H9 (cell line): ENCODE measurements at regions not wholly inside any gene's neighbourhood (a gene's known extent, or its start where the extent isn't known, plus 50 kb on each side); places are given as distances from the start of the nearest gene placed in this dataset.

Experiments
- DNase-seq: peaks from one replicate; pipeline ENCODE4 v3.0.0-alpha.2; 2017
- H2AFZ ChIP-seq: one replicate; pipeline ENCODE4 v1.6.1; 2013; ENCODE audit warnings: mild to moderate bottlenecking, low read length, control low read depth, moderate library complexity
- H2AK5ac ChIP-seq: 2 replicates; pipeline ENCODE4 v1.6.1; 2013; ENCODE audit warnings: low read length, control low read depth, mixed read lengths; ENCODE audit not compliant: insufficient read length
- H2BK120ac ChIP-seq: one replicate; pipeline ENCODE4 v1.6.1; 2013; ENCODE audit warnings: low read depth, mild to moderate bottlenecking, low read length, control low read depth, inconsistent platforms; ENCODE audit not compliant: poor library complexity, severe bottlenecking
- H2BK12ac ChIP-seq: 2 replicates; pipeline ENCODE4 v1.6.1; 2013; ENCODE audit warnings: low read length, control low read depth, mixed read lengths, low read depth; ENCODE audit not compliant: insufficient read length
- H2BK15ac ChIP-seq: 2 replicates; pipeline ENCODE4 v1.6.1; 2013; ENCODE audit warnings: low read depth, low read length, control low read depth
- H2BK20ac ChIP-seq: one replicate; pipeline ENCODE4 v1.6.1; 2013; ENCODE audit warnings: low read depth, mild to moderate bottlenecking, low read length, control low read depth, inconsistent platforms; ENCODE audit not compliant: poor library complexity, severe bottlenecking
- H2BK5ac ChIP-seq: 2 replicates; pipeline ENCODE4 v1.6.1; 2013; ENCODE audit warnings: low read length, control low read depth, mixed read lengths; ENCODE audit not compliant: insufficient read length
- H3K14ac ChIP-seq: 2 replicates; pipeline ENCODE4 v1.6.1; 2013; ENCODE audit warnings: low read length, control low read depth; ENCODE audit not compliant: insufficient read depth
- H3K18ac ChIP-seq: 2 replicates; pipeline ENCODE4 v1.6.1; 2013; ENCODE audit warnings: low read depth, mild to moderate bottlenecking, mixed read lengths, low read length, control low read depth; ENCODE audit not compliant: insufficient read length
- H3K23ac ChIP-seq: 2 replicates; pipeline ENCODE4 v1.6.1; 2013; ENCODE audit warnings: low read length, control low read depth, mixed read lengths, low read depth; ENCODE audit not compliant: insufficient read length
- H3K23me2 ChIP-seq: 2 replicates; pipeline ENCODE4 v1.6.1; 2013; ENCODE audit warnings: low read depth, mild to moderate bottlenecking, mixed read lengths, low read length, control low read depth; ENCODE audit not compliant: insufficient read length, poor library complexity, severe bottlenecking
- H3K27ac ChIP-seq: 2 replicates; pipeline ENCODE4 v1.5.1; 2013; ENCODE audit warnings: low read length, control low read depth, mixed read lengths, low read depth; ENCODE audit not compliant: insufficient read length
- H3K27me3 ChIP-seq: 2 replicates; pipeline ENCODE4 v1.6.1; 2013; ENCODE audit warnings: low read length, control low read depth, inconsistent platforms; ENCODE audit not compliant: insufficient read depth
- H3K4ac ChIP-seq: 2 replicates; pipeline ENCODE4 v1.6.1; 2013; ENCODE audit warnings: low read depth, mild to moderate bottlenecking, control low read depth, inconsistent platforms, low read length, moderate library complexity
- H3K4me1 ChIP-seq: 2 replicates; pipeline ENCODE4 v1.6.1; 2013; ENCODE audit warnings: low read length, control low read depth, inconsistent platforms; ENCODE audit not compliant: insufficient read depth
- H3K4me2 ChIP-seq: 2 replicates; pipeline ENCODE4 v1.6.1; 2013; ENCODE audit warnings: low read length, control low read depth, mixed read lengths; ENCODE audit not compliant: insufficient read length, insufficient read depth
- H3K56ac ChIP-seq: 2 replicates; pipeline ENCODE4 v1.6.1; 2013; ENCODE audit warnings: low read depth, mild to moderate bottlenecking, mixed read lengths, low read length, control low read depth; ENCODE audit not compliant: insufficient read length
- H3K79me1 ChIP-seq: 2 replicates; pipeline ENCODE4 v1.6.1; 2013; ENCODE audit warnings: low read depth, mild to moderate bottlenecking, moderate library complexity, low read length, control low read depth, inconsistent platforms; ENCODE audit not compliant: insufficient read depth, poor library complexity, severe bottlenecking
- H3K79me2 ChIP-seq: 2 replicates; pipeline ENCODE4 v1.6.1; 2013; ENCODE audit warnings: low read length, control low read depth, inconsistent platforms; ENCODE audit not compliant: insufficient read depth
- H3K9ac ChIP-seq: 2 replicates; pipeline ENCODE4 v1.6.1; 2013; ENCODE audit warnings: low read length, control low read depth, mixed read lengths; ENCODE audit not compliant: insufficient read length; ENCODE audit errors: extremely low read depth
- H3K9me3 ChIP-seq: one replicate; pipeline ENCODE4 v1.6.1; 2013; ENCODE audit warnings: low read depth, low read length, inconsistent platforms; ENCODE audit not compliant: control insufficient read depth
- H3T11ph ChIP-seq: one replicate; pipeline ENCODE4 v1.6.1; 2013; ENCODE audit warnings: mild to moderate bottlenecking, low read length, control low read depth, inconsistent platforms
- H4K20me1 ChIP-seq: one replicate; pipeline ENCODE4 v1.6.1; 2013; ENCODE audit not compliant: control insufficient read depth, insufficient read length, insufficient read depth
- H4K5ac ChIP-seq: 2 replicates; pipeline ENCODE4 v1.6.1; 2013; ENCODE audit warnings: low read depth, mild to moderate bottlenecking, mixed read lengths, low read length, control low read depth; ENCODE audit not compliant: insufficient read length
- H4K8ac ChIP-seq: replicated peaks from 2 replicates; pipeline ENCODE4 v1.6.1; 2013; ENCODE audit warnings: low read length, control low read depth, mixed read lengths, low read depth; ENCODE audit not compliant: insufficient read length
- H4K91ac ChIP-seq: 2 replicates; pipeline ENCODE4 v1.6.1; 2013; ENCODE audit warnings: low read depth, mild to moderate bottlenecking, moderate library complexity, mixed read lengths, low read length, control low read depth; ENCODE audit not compliant: insufficient read length
- H3K27ac Mint-ChIP-seq, 3 experiments: 2 replicates in 2 of 3; 3 replicates in 1 of 3; pipeline ENCODE4 v1.8.0; 2020 to 2021; ENCODE audit warnings: mixed read lengths in 3 of 3, mild to moderate bottlenecking in 1 of 3, moderate library complexity in 1 of 3
- H3K27me3 Mint-ChIP-seq: 2 replicates; pipeline ENCODE4 v1.8.0; 2021; ENCODE audit warnings: low read depth, mild to moderate bottlenecking, moderate library complexity, mixed read lengths
- H3K36me3 Mint-ChIP-seq, 3 experiments: 2 replicates in 2 of 3; 3 replicates in 1 of 3; pipeline ENCODE4 v1.8.0; 2020 to 2021; ENCODE audit warnings: low read depth in 3 of 3, mixed read lengths in 3 of 3; ENCODE audit not compliant: insufficient read depth in 1 of 3
- H3K4me1 Mint-ChIP-seq, 2 experiments: 2 replicates each; pipeline ENCODE4 v1.8.0; 2020; ENCODE audit warnings: mixed read lengths in 2 of 2
- H3K4me3 Mint-ChIP-seq, 2 experiments: 2 replicates in 1 of 2; 3 replicates in 1 of 2; pipeline ENCODE4 v1.8.0; 2020 to 2021; ENCODE audit warnings: mild to moderate bottlenecking in 2 of 2, mixed read lengths in 2 of 2, moderate library complexity in 1 of 2
- H3K9me3 Mint-ChIP-seq, 2 experiments: 2 replicates in 1 of 2; 3 replicates in 1 of 2; pipeline ENCODE4 v1.8.0; 2020; ENCODE audit warnings: mild to moderate bottlenecking in 2 of 2, mixed read lengths in 2 of 2, moderate library complexity in 1 of 2
- WGBS: extraction: QIAGEN DNeasy Blood & Tissue Kit; methylation state at CpG from one replicate; pipeline ENCODE4 v1.1.7; 2013; ENCODE audit warnings: missing lambda C conversion rate, low lambda C conversion rate, mixed read lengths; ENCODE audit not compliant: insufficient read length; ENCODE audit errors: extremely low coverage; 5-methylcytosine and 5-hydroxymethylcytosine counted together
- TF ChIP-seq, protein P1 (sequence below): fragments of 200-600 bp; sonication (generic); conservative IDR thresholded peaks from 3 replicates; pipeline ENCODE4 v1.8.0; 2021; ENCODE audit warnings: antibody characterized with exemption, mild to moderate bottlenecking

DNA sequence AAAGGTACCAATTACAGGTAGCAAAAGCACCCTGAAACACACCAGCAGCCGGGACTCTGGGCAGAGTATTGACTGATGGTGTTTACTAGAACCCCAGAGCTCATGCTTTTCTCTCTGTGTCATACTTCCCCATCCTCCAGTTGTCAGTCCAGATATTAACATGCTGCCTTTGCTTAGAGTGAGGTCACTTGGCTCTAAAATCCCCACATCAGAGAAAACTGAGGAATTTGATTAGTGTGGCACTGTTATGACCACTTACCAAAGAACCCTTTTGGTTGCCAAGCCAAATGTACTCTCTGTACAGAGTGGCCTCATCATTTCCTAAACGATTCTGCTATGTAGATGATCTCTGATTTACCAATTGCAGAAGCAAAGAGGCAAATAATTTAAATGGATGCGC lies 80.4 kb downstream of the ABCC12 start:
- H3K9ac ChIP-seq = no peak overlapping the region
- no peak overlapping the region for H3K14ac ChIP-seq
- H2AK5ac ChIP-seq = no peak overlapping the region
- H3K4me3 Mint-ChIP-seq = no peak overlapping the region
- no peak overlapping the region for H4K8ac ChIP-seq
- TF ChIP-seq, protein P1, sequence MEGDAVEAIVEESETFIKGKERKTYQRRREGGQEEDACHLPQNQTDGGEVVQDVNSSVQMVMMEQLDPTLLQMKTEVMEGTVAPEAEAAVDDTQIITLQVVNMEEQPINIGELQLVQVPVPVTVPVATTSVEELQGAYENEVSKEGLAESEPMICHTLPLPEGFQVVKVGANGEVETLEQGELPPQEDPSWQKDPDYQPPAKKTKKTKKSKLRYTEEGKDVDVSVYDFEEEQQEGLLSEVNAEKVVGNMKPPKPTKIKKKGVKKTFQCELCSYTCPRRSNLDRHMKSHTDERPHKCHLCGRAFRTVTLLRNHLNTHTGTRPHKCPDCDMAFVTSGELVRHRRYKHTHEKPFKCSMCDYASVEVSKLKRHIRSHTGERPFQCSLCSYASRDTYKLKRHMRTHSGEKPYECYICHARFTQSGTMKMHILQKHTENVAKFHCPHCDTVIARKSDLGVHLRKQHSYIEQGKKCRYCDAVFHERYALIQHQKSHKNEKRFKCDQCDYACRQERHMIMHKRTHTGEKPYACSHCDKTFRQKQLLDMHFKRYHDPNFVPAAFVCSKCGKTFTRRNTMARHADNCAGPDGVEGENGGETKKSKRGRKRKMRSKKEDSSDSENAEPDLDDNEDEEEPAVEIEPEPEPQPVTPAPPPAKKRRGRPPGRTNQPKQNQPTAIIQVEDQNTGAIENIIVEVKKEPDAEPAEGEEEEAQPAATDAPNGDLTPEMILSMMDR = no peak
- peaks cover 4 to 6% of the 10 kb centered on the region in 2 experiments; a peak in 3 of 5 replicates for H3K9me3 Mint-ChIP-seq
- H3K23me2 ChIP-seq = no peaks in the 10 kb centered on the region
- no peaks in the 10 kb centered on the region for H3K79me2 ChIP-seq
- H3K56ac ChIP-seq = no peak overlapping the region
- no peak for DNase-seq
- H3K23ac ChIP-seq = no peak overlapping the region
- WGBS = no CpG with 5 or more reads among the region's 3 CpGs
- H3T11ph ChIP-seq = no peak overlapping the region
- no peak overlapping the region for H4K5ac ChIP-seq
- H2BK12ac ChIP-seq = no peak overlapping the region
- no peak overlapping the region for H2BK120ac ChIP-seq
- no peak overlapping the region for H4K91ac ChIP-seq
- no peak overlapping the region for H3K4ac ChIP-seq
- H2BK15ac ChIP-seq = no peak overlapping the region
- H2AFZ ChIP-seq = no peak overlapping the region
- H3K27ac ChIP-seq = no peak overlapping the region
- no peak overlapping the region for H2BK20ac ChIP-seq
- no peak overlapping the region for H3K18ac ChIP-seq
- no peaks in the 10 kb centered on the region; the same call in 1 of the 2 replicates for H3K27me3 Mint-ChIP-seq
- H3K9me3 ChIP-seq = no peaks in the 10 kb centered on the region
- H3K27ac Mint-ChIP-seq = no peak overlapping the region
- no peak overlapping the region for H2BK5ac ChIP-seq
- H4K20me1 ChIP-seq = no peaks in the 10 kb centered on the region
- H3K36me3 Mint-ChIP-seq = no peaks in the 10 kb centered on the region
- no peaks in the 10 kb centered on the region for H3K79me1 ChIP-seq
- H3K4me2 ChIP-seq = no peak overlapping the region
- no peaks in the 10 kb centered on the region for H3K4me1 ChIP-seq
- no peaks in the 10 kb centered on the region; the same call in 1 of the 2 replicates for H3K27me3 ChIP-seq
- no peaks in the 10 kb centered on the region for H3K4me1 Mint-ChIP-seq
